ENCODE measurements at regions not wholly inside any gene's neighbourhood (a gene's known extent, or its start where the extent isn't known, plus 50 kb on each side); places are given as distances from the start of the nearest gene placed in this dataset.

DNA sequence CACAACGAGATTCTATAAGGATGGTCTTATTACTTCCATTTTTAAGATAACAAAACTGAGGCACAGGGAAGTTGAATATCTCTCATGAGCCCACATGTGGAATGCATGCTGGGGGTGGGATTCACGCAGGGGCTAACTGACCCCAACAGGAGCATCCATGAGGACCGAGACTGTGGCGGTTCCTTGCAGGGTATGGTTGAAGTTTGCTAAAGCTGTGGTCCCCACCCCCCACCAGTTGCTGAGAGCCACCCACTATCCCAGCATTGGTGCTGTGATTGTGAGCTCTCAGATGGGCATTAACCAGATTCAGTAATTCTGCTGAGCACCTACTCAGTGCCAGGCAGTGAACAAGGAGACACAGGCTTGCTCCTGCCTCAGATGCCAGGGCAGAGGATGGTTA lies 116.0 kb upstream of the TEX51 start:
- Histone ChIP-seq H3K9me3 (ENCODE audit: control insufficient read depth, low read depth, low read length) (no peaks in the 10 kb centered on the region), H3K79me2 (ENCODE audit: control insufficient read depth, insufficient read depth, low read length) (no peaks in the 10 kb centered on the region), H3K4me2 (ENCODE audit: control insufficient read depth, extremely low read depth, insufficient read depth, low read depth, low read length) (no peak overlapping the region), H3K27me3 (ENCODE audit: control insufficient read depth, extremely low read depth, insufficient read depth, low read length) (no peaks in the 10 kb centered on the region), H3K9me1 (ENCODE audit: control insufficient read depth, extremely low read depth, insufficient read depth, low read length) (no peaks in the 10 kb centered on the region), H3K36me3 (ENCODE audit: control insufficient read depth in 2 of 2, extremely low read depth in 1 of 2, insufficient read depth in 2 of 2, low read length in 2 of 2) (no peaks in the 10 kb centered on the region), H2AFZ (ENCODE audit: control insufficient read depth, low read length) (no peak overlapping the region), H4K20me1 (ENCODE audit: control insufficient read depth, extremely low read depth, insufficient read depth, low read length) (no peaks in the 10 kb centered on the region), H3K9ac (ENCODE audit: control insufficient read depth, extremely low read depth, insufficient read depth, low read length) (no peak overlapping the region), H3K27ac (ENCODE audit: control insufficient read depth, insufficient read depth, low read length) (no peak overlapping the region), H3K4me3 (ENCODE audit: control insufficient read depth in 2 of 3, extremely low read depth in 1 of 3, insufficient read depth in 2 of 3, low read depth in 1 of 3, low read length in 3 of 3) (no peak overlapping the region), H3K4me1 (ENCODE audit: control insufficient read depth, extremely low read depth, insufficient read depth, low read length) (no peaks in the 10 kb centered on the region)
- dilution Hi-C loops (cut with MboI; ENCODE audit: extremely low pct_ligation_motif_present, low sequenced_read_pairs), result no loop called here
- TF ChIP-seq EZH2 (IDR thresholded peaks at IDR 0.05; ENCODE audit: low read length) (no peak), CTCF (optimal IDR thresholded peaks at IDR 0.05 in 1 of 3, IDR thresholded peaks at IDR 0.05 in 1 of 3, conservative IDR thresholded peaks at IDR 0.05 in 1 of 3; ENCODE audit: extremely low read depth in 1 of 3, insufficient read depth in 2 of 3, low read length in 3 of 3) (no peak)
- FAIRE-seq (no peak), DNase-seq (ENCODE audit: low read depth, low spot score) (no peak)

- Histone ChIP-seq H3K79me2 (ENCODE audit: control insufficient read depth, insufficient read depth, low read length) (no peaks in the 10 kb centered on the region), H3K27ac (ENCODE audit: control insufficient read depth, insufficient read depth, low read length) (no peak overlapping the region), H3K9ac (ENCODE audit: control insufficient read depth, extremely low read depth, insufficient read depth, low read length) (no peak overlapping the region), H4K20me1 (ENCODE audit: control insufficient read depth, extremely low read depth, insufficient read depth, low read length) (no peaks in the 10 kb centered on the region), H3K4me1 (ENCODE audit: control insufficient read depth, extremely low read depth, insufficient read depth, low read length) (no peaks in the 10 kb centered on the region), H3K9me3 (ENCODE audit: control insufficient read depth, low read depth, low read length) (no peaks in the 10 kb centered on the region), H3K4me3 (ENCODE audit: control insufficient read depth in 2 of 3, extremely low read depth in 1 of 3, insufficient read depth in 2 of 3, low read depth in 1 of 3, low read length in 3 of 3) (no peak overlapping the region), H3K9me1 (ENCODE audit: control insufficient read depth, extremely low read depth, insufficient read depth, low read length) (no peaks in the 10 kb centered on the region), H2AFZ (ENCODE audit: control insufficient read depth, low read length) (no peak overlapping the region), H3K27me3 (ENCODE audit: control insufficient read depth, extremely low read depth, insufficient read depth, low read length) (no peaks in the 10 kb centered on the region), H3K4me2 (ENCODE audit: control insufficient read depth, extremely low read depth, insufficient read depth, low read depth, low read length) (no peak overlapping the region), H3K36me3 (ENCODE audit: control insufficient read depth in 2 of 2, extremely low read depth in 1 of 2, insufficient read depth in 2 of 2, low read length in 2 of 2) (no peaks in the 10 kb centered on the region)
- DNase-seq (ENCODE audit: low read depth, low spot score) (no peak), FAIRE-seq (no peak)
- dilution Hi-C loops (cut with MboI; ENCODE audit: extremely low pct_ligation_motif_present, low sequenced_read_pairs), result no loop called here
- TF ChIP-seq CTCF (optimal IDR thresholded peaks at IDR 0.05 in 1 of 3, IDR thresholded peaks at IDR 0.05 in 1 of 3, conservative IDR thresholded peaks at IDR 0.05 in 1 of 3; ENCODE audit: extremely low read depth in 1 of 3, insufficient read depth in 2 of 3, low read length in 3 of 3) (no peak), EZH2 (IDR thresholded peaks at IDR 0.05; ENCODE audit: low read length) (no peak)
Observed at GRCh38 chr2:126783341-126783740, 115.3 kb upstream of the TEX51 start.

Measured in keratinocyte (primary cell).